Karpas-422 (cell line): ENCODE measurements at regions not wholly inside any gene's neighbourhood (a gene's known extent, or its start where the extent isn't known, plus 50 kb on each side); places are given as distances from the start of the nearest gene placed in this dataset.

Experiments used
- DNase-seq: peaks from one replicate; pipeline ENCODE4 v3.0.0-alpha.2; 2015
- H2AFZ ChIP-seq: fragments of 200-600 bp; sonication (generic); 2 replicates; pipeline ENCODE4 v1.6.1; 2014; ENCODE audit warnings: antibody characterized with exemption, low read length, mixed read lengths
- H3K27ac ChIP-seq: fragments of 200-600 bp; sonication (generic); 2 replicates; pipeline ENCODE4 v1.5.1; 2014; ENCODE audit warnings: mild to moderate bottlenecking, low read length, moderate library complexity
- H3K27me3 ChIP-seq: fragments of 200-600 bp; sonication (generic); 2 replicates; pipeline ENCODE4 v1.6.1; 2014; ENCODE audit warnings: low read length, mixed read lengths
- H3K36me3 ChIP-seq: fragments of 200-600 bp; sonication (generic); 2 replicates; pipeline ENCODE4 v1.6.1; 2014; ENCODE audit warnings: low read length, mixed read lengths; ENCODE audit not compliant: insufficient read depth
- H3K4me1 ChIP-seq: fragments of 200-600 bp; sonication (generic); 2 replicates; pipeline ENCODE4 v1.6.1; 2014; ENCODE audit warnings: mild to moderate bottlenecking, low read length, mixed read lengths
- H3K4me2 ChIP-seq: fragments of 200-600 bp; sonication (generic); 2 replicates; pipeline ENCODE4 v1.6.1; 2014; ENCODE audit warnings: low read length, low read depth, mild to moderate bottlenecking; ENCODE audit not compliant: poor library complexity, severe bottlenecking
- H3K4me3 ChIP-seq: fragments of 200-600 bp; sonication (generic); 2 replicates; pipeline ENCODE4 v1.5.1; 2014; ENCODE audit warnings: mild to moderate bottlenecking, antibody characterized with exemption, low read length, mixed read lengths
- H3K79me2 ChIP-seq: fragments of 200-600 bp; sonication (generic); 2 replicates; pipeline ENCODE4 v1.6.1; 2014; ENCODE audit warnings: mild to moderate bottlenecking, low read length, mixed read lengths
- H3K9ac ChIP-seq: fragments of 200-600 bp; sonication (generic); 2 replicates; pipeline ENCODE4 v1.6.0; 2014; ENCODE audit warnings: low read length
- H3K9me2 ChIP-seq: fragments of 200-600 bp; sonication (generic), shearing (Covaris generic); replicated peaks from 2 replicates; pipeline ENCODE4 v1.6.0; 2014; ENCODE audit warnings: mild to moderate bottlenecking, low read length, moderate library complexity; ENCODE audit not compliant: insufficient read depth
- H3K9me3 ChIP-seq: fragments of 300-700, 200-600 bp; sonication (generic); 2 replicates; pipeline ENCODE4 v1.6.1; 2014; ENCODE audit warnings: low read length, mixed read lengths
- H4K20me1 ChIP-seq: fragments of 200-600 bp; sonication (generic); 2 replicates; pipeline ENCODE4 v1.6.1; 2014; ENCODE audit warnings: mild to moderate bottlenecking, antibody characterized with exemption, low read length, low read depth; ENCODE audit not compliant: insufficient read depth

DNA sequence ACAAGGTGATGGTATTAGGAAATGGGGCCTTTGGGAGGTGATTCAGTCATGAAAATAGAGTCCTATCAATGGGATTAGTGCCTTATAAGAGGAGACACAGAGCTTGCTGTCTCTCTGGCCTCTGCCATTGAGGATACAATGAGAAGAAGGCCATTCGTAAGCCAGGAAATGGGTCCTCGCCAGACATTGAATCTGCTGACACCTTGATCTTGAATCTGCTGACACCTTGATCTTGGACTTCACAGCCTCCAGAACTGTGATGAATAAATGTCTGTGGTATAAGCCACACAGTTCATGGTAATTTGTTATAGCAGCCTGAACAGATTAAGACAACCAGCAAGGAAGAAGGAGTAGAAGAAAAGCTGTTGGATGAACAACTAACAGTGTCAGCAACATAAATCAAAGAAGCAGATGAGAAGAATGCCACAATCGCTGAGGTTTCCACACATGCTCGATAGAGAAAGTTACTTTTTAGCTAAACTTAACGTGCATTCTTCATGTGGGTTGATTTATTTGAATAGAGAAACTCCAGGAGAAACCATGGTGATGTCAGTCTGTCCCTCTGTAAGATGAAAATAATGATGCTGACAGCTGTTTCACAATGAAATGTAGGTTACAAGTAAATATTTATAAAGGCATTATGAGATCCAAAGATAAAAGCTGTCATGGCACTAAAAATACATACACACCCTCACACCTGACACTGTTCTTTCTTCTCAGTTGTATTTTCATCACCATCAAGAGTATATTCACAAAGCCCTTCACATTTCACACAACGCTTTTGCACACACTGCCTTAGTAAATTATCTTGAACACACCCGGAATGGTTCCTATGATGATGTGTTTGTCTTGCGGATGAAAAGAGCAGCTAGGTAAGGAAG, 153.7 kb upstream of the NCK2 start:
- Histone ChIP-seq H3K9me2 (no peaks in the 10 kb centered on the region), H3K4me2 (no peak overlapping the region), H3K27me3 (no peaks in the 10 kb centered on the region), H3K27ac (no peak overlapping the region), H3K79me2 (no peaks in the 10 kb centered on the region), H3K4me1 (peaks cover 9% of the 10 kb centered on the region), H3K36me3 (no peaks in the 10 kb centered on the region), H3K9me3 (no peaks in the 10 kb centered on the region; the same call in 1 of the 2 replicates), H3K4me3 (no peak overlapping the region), H2AFZ (no peak overlapping the region), H3K9ac (no peak overlapping the region), H4K20me1 (no peaks in the 10 kb centered on the region)
- no peak for DNase-seq

DNA sequence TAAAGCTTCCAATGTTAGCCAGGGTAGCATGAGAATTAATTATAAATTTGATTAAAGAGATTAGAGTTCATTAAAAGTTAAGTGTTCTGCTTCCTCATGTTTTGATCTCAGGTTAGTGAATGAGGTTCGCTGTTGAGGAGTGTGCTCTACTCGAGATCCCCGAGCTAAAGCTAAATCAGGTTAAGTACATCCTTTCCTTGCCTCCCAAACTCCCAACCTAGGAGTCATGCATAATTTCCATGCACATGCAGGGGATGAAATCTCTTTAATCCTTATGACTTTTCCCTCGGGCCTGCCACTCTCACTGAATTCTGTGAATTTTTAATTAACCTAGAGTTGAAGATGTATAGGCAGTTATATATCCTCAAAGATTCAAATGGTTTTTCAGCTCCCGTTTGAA, 156.1 kb upstream of the NCK2 start:
- Histone ChIP-seq H2AFZ (no peak overlapping the region), H3K4me1 (no peaks in the 10 kb centered on the region), H4K20me1 (no peaks in the 10 kb centered on the region), H3K4me2 (no peak overlapping the region), H3K79me2 (no peaks in the 10 kb centered on the region), H3K9me2 (no peaks in the 10 kb centered on the region), H3K4me3 (no peak overlapping the region), H3K9me3 (no peaks in the 10 kb centered on the region; the same call in 1 of the 2 replicates), H3K36me3 (no peaks in the 10 kb centered on the region), H3K27me3 (no peaks in the 10 kb centered on the region), H3K9ac (no peak overlapping the region), H3K27ac (no peak overlapping the region)
- no peak for DNase-seq

DNA sequence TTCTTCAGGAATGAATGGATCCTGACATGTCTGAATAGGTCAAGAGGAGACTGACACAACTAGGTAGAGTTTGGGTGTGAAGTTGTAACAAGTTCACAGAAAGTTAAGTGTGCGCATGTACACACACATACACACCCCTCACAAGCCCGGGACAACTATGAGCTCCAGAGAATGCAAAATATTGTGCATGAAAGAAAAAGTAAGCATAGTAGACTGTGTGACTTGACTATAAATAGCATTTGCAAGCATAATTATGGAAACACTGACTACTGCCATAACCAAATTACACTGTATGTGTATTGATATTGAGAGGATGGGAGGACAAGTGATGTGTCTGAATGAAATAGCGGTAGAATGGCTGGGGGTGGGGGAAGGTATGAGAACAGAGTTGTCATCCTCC, 157.1 kb upstream of the NCK2 start:
- H3K4me1 ChIP-seq = no peaks in the 10 kb centered on the region

DNA sequence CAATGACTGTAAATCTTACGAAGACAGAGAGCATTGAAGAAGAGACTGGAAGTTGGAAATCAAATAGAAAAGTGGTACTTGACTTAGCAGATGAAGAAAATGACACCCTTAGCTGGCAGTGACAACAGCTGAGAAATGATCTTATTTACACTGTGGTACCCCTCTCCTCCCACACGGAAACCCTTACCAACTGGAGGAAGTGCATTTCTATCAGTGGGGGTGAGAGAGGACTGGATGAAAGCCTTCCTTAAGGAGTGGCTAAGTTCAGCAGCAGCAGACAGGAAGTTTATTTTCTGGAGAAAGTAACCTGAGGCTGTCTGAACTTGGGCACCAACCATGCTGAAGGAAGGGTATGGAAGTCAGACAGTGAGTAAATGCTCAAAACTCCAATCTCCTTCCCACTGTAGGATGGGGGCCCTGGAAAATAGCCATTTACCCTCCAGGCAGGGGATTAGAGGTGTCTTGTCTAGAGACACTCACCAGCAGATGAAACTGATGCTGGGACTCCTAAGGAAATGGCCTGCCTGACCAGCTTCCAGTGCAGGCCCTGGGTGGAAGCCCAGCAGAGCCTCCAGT, 160.2 kb upstream of the NCK2 start:
- DNase-seq = no peak
- Histone ChIP-seq H4K20me1 (no peaks in the 10 kb centered on the region), H3K9me3 (no peaks in the 10 kb centered on the region; the same call in 1 of the 2 replicates), H3K4me3 (no peak overlapping the region), H3K79me2 (no peaks in the 10 kb centered on the region), H3K27me3 (no peaks in the 10 kb centered on the region), H3K27ac (no peak overlapping the region), H2AFZ (no peak overlapping the region), H3K4me1 (no peaks in the 10 kb centered on the region), H3K4me2 (no peak overlapping the region), H3K9ac (no peak overlapping the region), H3K36me3 (no peaks in the 10 kb centered on the region), H3K9me2 (no peaks in the 10 kb centered on the region)

More for the DNA sequence above, 157.1 kb upstream of the NCK2 start:
- H2AFZ ChIP-seq = no peak overlapping the region
- H3K4me2 ChIP-seq = no peak overlapping the region
- no peak for DNase-seq
- H3K79me2 ChIP-seq = no peaks in the 10 kb centered on the region
- no peak overlapping the region for H3K27ac ChIP-seq
- H3K36me3 ChIP-seq = no peaks in the 10 kb centered on the region
- H3K4me3 ChIP-seq = no peak overlapping the region
- H3K9ac ChIP-seq = no peak overlapping the region
- H3K9me3 ChIP-seq = no peaks in the 10 kb centered on the region; the same call in 1 of the 2 replicates
- no peaks in the 10 kb centered on the region for H3K27me3 ChIP-seq
- H3K9me2 ChIP-seq = no peaks in the 10 kb centered on the region
- H4K20me1 ChIP-seq = no peaks in the 10 kb centered on the region

DNA sequence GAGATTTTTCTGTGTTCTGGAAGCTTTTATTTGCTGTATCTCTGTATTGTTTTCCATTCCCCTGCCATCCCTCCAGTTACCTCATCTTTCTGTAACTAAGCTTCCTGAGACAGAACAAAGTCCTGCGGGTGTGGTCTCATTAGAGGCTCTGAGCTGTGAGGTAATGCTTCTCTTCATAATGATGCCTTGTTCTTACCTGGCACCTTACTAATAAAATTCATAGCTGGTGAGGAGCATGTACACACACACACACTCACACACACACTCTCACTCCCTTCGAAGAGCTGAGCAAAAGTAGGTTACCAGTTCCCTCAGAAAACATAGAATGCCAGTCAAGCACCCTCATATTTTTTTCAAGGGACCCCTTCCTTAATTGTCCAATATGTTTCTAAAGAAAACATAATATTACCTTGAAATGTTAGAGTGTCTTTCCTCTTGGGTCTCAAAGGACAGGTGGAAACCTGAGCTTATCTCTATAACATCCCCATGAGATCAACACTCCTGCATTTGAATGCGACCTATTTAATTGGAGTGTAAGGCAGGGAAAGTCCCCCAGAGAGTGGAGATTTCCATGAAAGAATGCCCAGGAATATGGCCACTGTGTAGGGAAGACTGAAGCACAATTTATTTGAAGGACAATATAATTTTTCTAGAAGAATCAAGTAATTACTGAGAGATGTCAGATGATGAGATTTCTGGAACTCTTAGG, 161.6 kb upstream of the NCK2 start:
- no peak for DNase-seq
- no peak overlapping the region for H3K4me2 ChIP-seq
- no peaks in the 10 kb centered on the region for H3K9me2 ChIP-seq
- H4K20me1 ChIP-seq = no peaks in the 10 kb centered on the region
- H3K79me2 ChIP-seq = no peaks in the 10 kb centered on the region
- no peak overlapping the region for H3K4me3 ChIP-seq
- no peaks in the 10 kb centered on the region for H3K27me3 ChIP-seq
- H3K4me1 ChIP-seq = no peaks in the 10 kb centered on the region
- no peak overlapping the region for H3K27ac ChIP-seq
- H3K36me3 ChIP-seq = no peaks in the 10 kb centered on the region
- no peak overlapping the region for H2AFZ ChIP-seq
- H3K9me3 ChIP-seq = no peaks in the 10 kb centered on the region
- no peak overlapping the region for H3K9ac ChIP-seq

DNA sequence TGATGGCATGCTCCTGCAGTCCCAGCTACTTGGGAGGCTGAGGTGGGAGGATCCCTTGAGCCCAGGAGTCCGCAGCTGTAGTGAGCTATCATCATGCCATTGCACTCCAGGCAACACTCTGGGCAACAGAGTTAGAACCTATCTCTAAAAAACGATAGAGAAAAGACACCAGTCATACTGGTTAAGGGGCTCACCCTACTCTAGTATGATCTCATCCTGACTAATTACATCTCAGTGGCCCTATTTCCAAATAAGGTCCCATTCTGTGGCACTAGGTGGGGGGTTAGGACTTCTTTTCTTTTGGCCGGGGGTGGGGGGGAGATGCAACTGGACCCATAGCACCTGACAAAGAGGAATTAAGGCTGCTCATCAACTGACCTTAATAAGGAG, 163.2 kb upstream of the NCK2 start:
- no peaks in the 10 kb centered on the region for H3K79me2 ChIP-seq
- no peak overlapping the region for H3K27ac ChIP-seq
- no peaks in the 10 kb centered on the region for H3K9me3 ChIP-seq
- no peak overlapping the region for H3K4me2 ChIP-seq
- H3K27me3 ChIP-seq = no peaks in the 10 kb centered on the region
- H2AFZ ChIP-seq = no peak overlapping the region
- no peaks in the 10 kb centered on the region for H4K20me1 ChIP-seq
- DNase-seq = no peak
- H3K36me3 ChIP-seq = no peaks in the 10 kb centered on the region
- no peak overlapping the region for H3K9ac ChIP-seq
- no peak overlapping the region for H3K4me3 ChIP-seq
- no peaks in the 10 kb centered on the region for H3K4me1 ChIP-seq
- no peaks in the 10 kb centered on the region for H3K9me2 ChIP-seq

DNA sequence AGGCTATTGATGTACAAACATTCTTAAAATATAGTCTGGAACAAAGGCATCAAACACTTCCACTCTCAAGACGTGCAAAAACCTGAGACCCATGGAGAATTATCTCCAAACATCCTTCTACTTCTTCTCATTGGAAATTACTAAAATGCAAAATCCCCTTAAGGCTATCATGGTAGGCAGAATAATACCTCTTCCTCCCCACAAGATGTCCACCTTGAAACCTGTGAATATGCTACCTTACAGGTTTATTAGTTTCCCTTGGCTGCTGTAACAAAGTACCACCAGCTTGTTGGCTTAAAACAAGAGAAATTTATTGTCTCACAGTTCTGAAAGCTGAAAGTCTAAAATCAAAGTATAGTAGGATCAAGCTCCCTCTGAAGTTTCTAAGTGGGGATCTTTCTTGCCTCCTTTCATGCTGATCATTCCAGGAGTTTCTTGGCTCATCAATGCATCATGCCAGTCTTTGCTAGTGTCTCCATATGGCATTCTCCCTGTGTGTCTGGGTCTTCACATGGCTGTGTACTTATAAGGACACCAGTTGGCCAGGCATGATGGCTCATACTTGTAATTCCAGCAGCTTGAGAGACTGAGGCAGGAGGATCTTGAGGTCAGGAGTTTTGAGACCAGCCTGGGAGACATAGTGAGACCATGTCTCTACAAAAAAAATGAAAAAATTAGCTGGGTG, 163.7 kb upstream of the NCK2 start:
- H3K27ac ChIP-seq = no peak overlapping the region
- no peak overlapping the region for H3K4me2 ChIP-seq
- H3K9me3 ChIP-seq = no peaks in the 10 kb centered on the region
- H3K36me3 ChIP-seq = no peaks in the 10 kb centered on the region
- no peak overlapping the region for H2AFZ ChIP-seq
- H3K9ac ChIP-seq = no peak overlapping the region
- no peaks in the 10 kb centered on the region for H3K4me1 ChIP-seq
- DNase-seq = no peak
- no peaks in the 10 kb centered on the region for H3K79me2 ChIP-seq
- H4K20me1 ChIP-seq = no peaks in the 10 kb centered on the region
- no peak overlapping the region for H3K4me3 ChIP-seq
- H3K9me2 ChIP-seq = no peaks in the 10 kb centered on the region
- no peaks in the 10 kb centered on the region for H3K27me3 ChIP-seq

DNA sequence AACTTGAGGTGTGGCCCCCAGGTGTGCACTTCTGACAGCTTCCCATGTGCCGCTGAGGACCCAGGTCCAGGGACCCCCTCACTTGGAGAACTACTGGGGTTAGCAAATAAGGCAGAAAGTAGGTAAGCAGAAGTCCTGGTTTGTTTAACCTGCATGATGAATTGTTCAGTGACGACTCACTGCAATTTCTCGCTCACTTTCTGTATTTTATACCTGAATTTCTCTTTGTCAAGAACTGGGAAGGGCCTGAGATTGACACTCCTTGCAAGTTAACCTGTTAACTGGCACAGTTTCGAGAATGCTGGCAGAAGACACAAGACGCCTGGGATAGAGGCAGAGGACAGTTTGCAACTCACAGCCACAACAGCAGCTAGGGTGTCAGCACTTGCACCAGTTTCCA, 164.5 kb upstream of the NCK2 start:
- no peak overlapping the region for H3K9ac ChIP-seq
- no peaks in the 10 kb centered on the region for H3K9me3 ChIP-seq
- no peak overlapping the region for H3K27ac ChIP-seq
- DNase-seq = no peak
- no peak overlapping the region for H3K4me3 ChIP-seq
- no peak overlapping the region for H3K4me2 ChIP-seq
- no peaks in the 10 kb centered on the region for H3K36me3 ChIP-seq
- no peaks in the 10 kb centered on the region for H3K9me2 ChIP-seq
- H3K79me2 ChIP-seq = no peaks in the 10 kb centered on the region
- H3K4me1 ChIP-seq = no peaks in the 10 kb centered on the region
- H2AFZ ChIP-seq = no peak overlapping the region
- no peaks in the 10 kb centered on the region for H4K20me1 ChIP-seq
- H3K27me3 ChIP-seq = no peaks in the 10 kb centered on the region
